ENCODE measurements at regions not wholly inside any gene's neighbourhood (a gene's known extent, or its start where the extent isn't known, plus 50 kb on each side); places are given as distances from the start of the nearest gene placed in this dataset.

GRCh38 chr15:96031426-96032110, 298.9 kb upstream of the NR2F2 start (continued):
- TF ChIP-seq, protein P1, sequence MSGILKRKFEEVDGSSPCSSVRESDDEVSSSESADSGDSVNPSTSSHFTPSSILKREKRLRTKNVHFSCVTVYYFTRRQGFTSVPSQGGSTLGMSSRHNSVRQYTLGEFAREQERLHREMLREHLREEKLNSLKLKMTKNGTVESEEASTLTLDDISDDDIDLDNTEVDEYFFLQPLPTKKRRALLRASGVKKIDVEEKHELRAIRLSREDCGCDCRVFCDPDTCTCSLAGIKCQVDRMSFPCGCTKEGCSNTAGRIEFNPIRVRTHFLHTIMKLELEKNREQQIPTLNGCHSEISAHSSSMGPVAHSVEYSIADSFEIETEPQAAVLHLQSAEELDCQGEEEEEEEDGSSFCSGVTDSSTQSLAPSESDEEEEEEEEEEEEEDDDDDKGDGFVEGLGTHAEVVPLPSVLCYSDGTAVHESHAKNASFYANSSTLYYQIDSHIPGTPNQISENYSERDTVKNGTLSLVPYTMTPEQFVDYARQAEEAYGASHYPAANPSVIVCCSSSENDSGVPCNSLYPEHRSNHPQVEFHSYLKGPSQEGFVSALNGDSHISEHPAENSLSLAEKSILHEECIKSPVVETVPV (CRISPR knock-in tag; IDR thresholded peaks at IDR 0.05), result no peak
- TF ChIP-seq ZNF565 (CRISPR knock-in tag; conservative IDR thresholded peaks at IDR 0.05; ENCODE audit: low read depth) (no peak), ISL1 (CRISPR knock-in tag; IDR thresholded peaks at IDR 0.05) (no peak), OSR1 (CRISPR knock-in tag; IDR thresholded peaks at IDR 0.05) (no peak)

DNA sequence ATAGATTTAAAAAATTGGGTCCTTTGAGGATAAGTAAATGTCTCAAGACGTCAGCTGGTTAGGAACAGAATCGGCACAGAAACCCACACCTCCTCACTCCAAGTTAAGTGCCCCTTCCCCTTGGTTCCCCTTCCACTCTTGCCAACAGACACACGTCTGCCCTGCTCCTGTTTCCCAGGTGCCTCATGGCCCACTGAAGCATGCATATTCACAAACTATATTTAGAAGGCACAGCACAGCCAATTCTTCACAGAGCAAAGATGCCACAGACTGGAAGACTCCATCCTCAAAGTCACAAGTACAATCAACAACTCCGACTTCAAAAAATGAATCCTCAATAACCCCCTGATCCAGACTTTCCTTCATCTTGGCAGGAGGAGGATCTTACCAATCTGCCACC, 295.4 kb upstream of the NR2F2 start:
- ATAC-seq, result no peak
- TF ChIP-seq ARNTL (CRISPR knock-in tag; IDR thresholded peaks at IDR 0.05; ENCODE audit: borderline replicate concordance, low read depth), result no peak
- no peak for TF ChIP-seq ISL1 (CRISPR knock-in tag; IDR thresholded peaks at IDR 0.05)
- TF ChIP-seq SNAI2 (CRISPR knock-in tag; IDR thresholded peaks at IDR 0.05), result no peak
- no peak for TF ChIP-seq ZC3H10 (CRISPR knock-in tag; IDR thresholded peaks at IDR 0.05)
- TF ChIP-seq CSDC2 (CRISPR knock-in tag; IDR thresholded peaks at IDR 0.05), result no peak
- TF ChIP-seq TSHZ2 (CRISPR knock-in tag; IDR thresholded peaks at IDR 0.05), result no peak
- no peak for TF ChIP-seq TOX (CRISPR knock-in tag; IDR thresholded peaks at IDR 0.05; ENCODE audit: borderline replicate concordance)
- no peak for TF ChIP-seq ESRRG (CRISPR knock-in tag; IDR thresholded peaks at IDR 0.05)
- TF ChIP-seq, protein P2, sequence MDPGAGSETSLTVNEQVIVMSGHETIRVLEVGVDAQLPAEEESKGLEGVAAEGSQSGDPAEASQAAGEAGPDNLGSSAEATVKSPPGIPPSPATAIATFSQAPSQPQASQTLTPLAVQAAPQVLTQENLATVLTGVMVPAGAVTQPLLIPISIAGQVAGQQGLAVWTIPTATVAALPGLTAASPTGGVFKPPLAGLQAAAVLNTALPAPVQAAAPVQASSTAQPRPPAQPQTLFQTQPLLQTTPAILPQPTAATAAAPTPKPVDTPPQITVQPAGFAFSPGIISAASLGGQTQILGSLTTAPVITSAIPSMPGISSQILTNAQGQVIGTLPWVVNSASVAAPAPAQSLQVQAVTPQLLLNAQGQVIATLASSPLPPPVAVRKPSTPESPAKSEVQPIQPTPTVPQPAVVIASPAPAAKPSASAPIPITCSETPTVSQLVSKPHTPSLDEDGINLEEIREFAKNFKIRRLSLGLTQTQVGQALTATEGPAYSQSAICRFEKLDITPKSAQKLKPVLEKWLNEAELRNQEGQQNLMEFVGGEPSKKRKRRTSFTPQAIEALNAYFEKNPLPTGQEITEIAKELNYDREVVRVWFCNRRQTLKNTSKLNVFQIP (CRISPR knock-in tag; IDR thresholded peaks at IDR 0.05; ENCODE audit: borderline replicate concordance, low read depth), result no peak
- TF ChIP-seq BACH2 (CRISPR knock-in tag; IDR thresholded peaks at IDR 0.05; ENCODE audit: borderline replicate concordance), result no peak
- TF ChIP-seq OSR1 (CRISPR knock-in tag; IDR thresholded peaks at IDR 0.05), result no peak
- no peak for TF ChIP-seq RARB (CRISPR knock-in tag; IDR thresholded peaks at IDR 0.05)
- no peak for TF ChIP-seq PPARA (CRISPR knock-in tag; IDR thresholded peaks at IDR 0.05; ENCODE audit: borderline replicate concordance)
- TF ChIP-seq ZFP3 (CRISPR knock-in tag; IDR thresholded peaks at IDR 0.05), result no peak
- no peak for TF ChIP-seq ZNF70 (CRISPR knock-in tag; IDR thresholded peaks at IDR 0.05)
- TF ChIP-seq ZNF8 (CRISPR knock-in tag; IDR thresholded peaks at IDR 0.05), result no peak
- no peak for TF ChIP-seq CREB5 (CRISPR knock-in tag; IDR thresholded peaks at IDR 0.05; ENCODE audit: low read depth)
- TF ChIP-seq, protein P1 (CRISPR knock-in tag; IDR thresholded peaks at IDR 0.05), result no peak
- TF ChIP-seq TCF4 (CRISPR knock-in tag; IDR thresholded peaks at IDR 0.05; ENCODE audit: borderline replicate concordance), result no peak

- no peak for ATAC-seq
- TF ChIP-seq CREB5 (CRISPR knock-in tag; IDR thresholded peaks at IDR 0.05; ENCODE audit: low read depth) (no peak), TSHZ2 (CRISPR knock-in tag; IDR thresholded peaks at IDR 0.05) (no peak), ESRRG (CRISPR knock-in tag; IDR thresholded peaks at IDR 0.05) (no peak), RARB (CRISPR knock-in tag; IDR thresholded peaks at IDR 0.05) (no peak), SNAI2 (CRISPR knock-in tag; IDR thresholded peaks at IDR 0.05) (no peak), ARNTL (CRISPR knock-in tag; IDR thresholded peaks at IDR 0.05; ENCODE audit: borderline replicate concordance, low read depth) (no peak), ISL1 (CRISPR knock-in tag; IDR thresholded peaks at IDR 0.05) (no peak), ZFP3 (CRISPR knock-in tag; IDR thresholded peaks at IDR 0.05) (no peak), TOX (CRISPR knock-in tag; IDR thresholded peaks at IDR 0.05; ENCODE audit: borderline replicate concordance) (no peak), PPARA (CRISPR knock-in tag; IDR thresholded peaks at IDR 0.05; ENCODE audit: borderline replicate concordance) (no peak), CSDC2 (CRISPR knock-in tag; IDR thresholded peaks at IDR 0.05) (no peak), ZC3H10 (CRISPR knock-in tag; IDR thresholded peaks at IDR 0.05) (no peak), PATZ1 (CRISPR knock-in tag; IDR thresholded peaks at IDR 0.05; ENCODE audit: borderline replicate concordance) (no peak)
Observed at GRCh38 chr15:96035635-96036034, 294.9 kb upstream of the NR2F2 start.

Data from SK-N-SH treated with all-trans-retinoic acid at 6 μM for 48 hours (cell line).